Neural crest cell (in vitro differentiated cells): ENCODE measurements at regions not wholly inside any gene's neighbourhood (a gene's known extent, or its start where the extent isn't known, plus 50 kb on each side); places are given as distances from the start of the nearest gene placed in this dataset.
"Not testable (repeated sequence)": the region's sequence is repeated elsewhere in the genome, so short reads cannot be mapped to it uniquely, and the experiment has no call there.

ENCODE experiments used
- DNase-seq: peaks from one replicate; pipeline ENCODE4 v3.0.0; 2021; ENCODE audit warnings: low read depth, mixed read lengths, low spot score
- H3K27ac Mint-ChIP-seq: one replicate; pipeline ENCODE4 v1.8.0; 2021; ENCODE audit warnings: mild to moderate bottlenecking, mixed read lengths; ENCODE audit not compliant: unreplicated experiment
- H3K27me3 Mint-ChIP-seq: 2 replicates; pipeline ENCODE4 v1.8.0; 2021; ENCODE audit warnings: low read depth, mild to moderate bottlenecking, mixed read lengths
- H3K36me3 Mint-ChIP-seq: 2 replicates; pipeline ENCODE4 v1.8.0; 2021; ENCODE audit warnings: low read depth, mild to moderate bottlenecking, mixed read lengths
- H3K4me1 Mint-ChIP-seq: 2 replicates; pipeline ENCODE4 v1.8.0; 2021; ENCODE audit warnings: mixed read lengths
- H3K4me3 Mint-ChIP-seq: one replicate; pipeline ENCODE4 v1.8.0; 2021; ENCODE audit warnings: mild to moderate bottlenecking, mixed read lengths
- H3K9me3 Mint-ChIP-seq: 2 replicates; pipeline ENCODE4 v1.8.0; 2021; ENCODE audit warnings: mixed read lengths
- CTCF ChIP-seq: fragments of 200-600 bp; sonication (generic); conservative IDR thresholded peaks from 2 replicates; pipeline ENCODE4 v1.5.0; 2021; ENCODE audit warnings: antibody characterized with exemption, mild to moderate bottlenecking

- H3K4me1 Mint-ChIP-seq, result no peaks in the 10 kb centered on the region
- H3K9me3 Mint-ChIP-seq, result no peaks in the 10 kb centered on the region
- TF ChIP-seq CTCF, result no peak
- DNase-seq, result no peak
- no peak overlapping the region for H3K4me3 Mint-ChIP-seq
- H3K27me3 Mint-ChIP-seq, result no peaks in the 10 kb centered on the region
- H3K36me3 Mint-ChIP-seq, result no peaks in the 10 kb centered on the region
- H3K27ac Mint-ChIP-seq, result no peak overlapping the region
Observed at GRCh38 chr9:135379540-135380267, 99.9 kb upstream of the PPP1R26 start.

DNA sequence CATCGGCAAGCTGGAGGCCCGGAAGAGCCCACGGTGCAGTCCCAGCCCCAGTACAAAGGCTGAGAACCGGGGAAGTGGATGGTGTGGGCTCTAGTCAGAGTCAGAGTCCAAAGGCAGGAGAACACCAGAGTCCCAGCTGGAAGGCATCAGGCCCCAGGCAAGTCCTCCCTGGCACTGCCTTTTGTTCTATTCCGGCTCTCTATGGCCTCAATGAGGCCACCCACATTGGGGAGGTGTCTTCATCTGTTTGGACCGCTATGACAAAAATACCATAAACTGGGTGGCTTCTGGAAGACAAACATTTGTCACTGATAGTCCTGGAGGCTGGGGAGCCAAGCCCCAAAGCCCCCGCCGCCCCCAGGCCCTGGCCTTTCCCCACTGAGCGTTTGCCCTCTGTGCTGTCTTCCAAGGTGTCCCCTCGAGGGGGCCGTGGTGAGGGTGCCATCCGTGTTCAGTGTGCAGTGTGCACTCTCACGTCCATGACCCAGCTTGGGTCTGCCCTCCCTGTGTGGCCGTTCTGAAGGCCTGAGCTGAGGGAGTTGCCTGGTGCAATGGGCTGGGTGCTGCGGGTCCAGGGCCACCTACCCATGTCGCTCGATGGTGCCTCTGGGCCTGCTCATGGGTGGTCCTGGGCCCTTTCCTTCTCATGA lies 99.1 kb upstream of the PPP1R26 start:
- TF ChIP-seq CTCF, result no peak
- no peaks in the 10 kb centered on the region for H3K36me3 Mint-ChIP-seq
- H3K9me3 Mint-ChIP-seq, result no peaks in the 10 kb centered on the region
- no peak overlapping the region for H3K27ac Mint-ChIP-seq
- H3K4me3 Mint-ChIP-seq, result no peak overlapping the region
- no peak for DNase-seq
- H3K27me3 Mint-ChIP-seq, result no peaks in the 10 kb centered on the region
- H3K4me1 Mint-ChIP-seq, result no peaks in the 10 kb centered on the region

- no peak for TF ChIP-seq CTCF
- no peak overlapping the region for H3K4me3 Mint-ChIP-seq
- H3K27ac Mint-ChIP-seq, result peak overlapping the region; percentile 35
- H3K27me3 Mint-ChIP-seq, result no peaks in the 10 kb centered on the region
- H3K4me1 Mint-ChIP-seq, result no peaks in the 10 kb centered on the region
- no peak for DNase-seq
- no peaks in the 10 kb centered on the region for H3K9me3 Mint-ChIP-seq
- H3K36me3 Mint-ChIP-seq, result no peaks in the 10 kb centered on the region
Observed at GRCh38 chr9:135381762-135382310, 97.7 kb upstream of the PPP1R26 start.

DNA sequence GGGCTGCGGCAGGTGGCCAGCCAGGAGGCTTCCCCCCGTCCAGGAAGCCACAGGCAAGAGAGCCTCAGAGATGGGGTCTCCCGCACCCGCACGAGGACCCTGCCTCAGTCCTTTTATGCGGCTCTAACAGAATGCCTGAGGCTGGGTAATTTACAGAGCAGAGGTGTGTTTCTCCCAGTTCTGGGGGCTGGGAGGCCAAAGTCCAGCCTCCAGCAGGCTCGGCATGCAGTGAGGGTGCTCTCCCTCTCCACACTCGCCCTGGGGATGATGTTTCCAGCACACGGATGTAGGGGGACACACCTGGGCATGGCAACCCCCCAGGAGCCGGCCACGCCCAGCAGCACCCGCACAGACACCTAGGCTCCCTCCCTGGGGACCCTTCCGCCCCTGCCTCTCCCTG lies 95.4 kb upstream of the PPP1R26 start:
- Mint-ChIP-seq H3K9me3 (no peaks in the 10 kb centered on the region), H3K27ac (no peak overlapping the region)

DNA sequence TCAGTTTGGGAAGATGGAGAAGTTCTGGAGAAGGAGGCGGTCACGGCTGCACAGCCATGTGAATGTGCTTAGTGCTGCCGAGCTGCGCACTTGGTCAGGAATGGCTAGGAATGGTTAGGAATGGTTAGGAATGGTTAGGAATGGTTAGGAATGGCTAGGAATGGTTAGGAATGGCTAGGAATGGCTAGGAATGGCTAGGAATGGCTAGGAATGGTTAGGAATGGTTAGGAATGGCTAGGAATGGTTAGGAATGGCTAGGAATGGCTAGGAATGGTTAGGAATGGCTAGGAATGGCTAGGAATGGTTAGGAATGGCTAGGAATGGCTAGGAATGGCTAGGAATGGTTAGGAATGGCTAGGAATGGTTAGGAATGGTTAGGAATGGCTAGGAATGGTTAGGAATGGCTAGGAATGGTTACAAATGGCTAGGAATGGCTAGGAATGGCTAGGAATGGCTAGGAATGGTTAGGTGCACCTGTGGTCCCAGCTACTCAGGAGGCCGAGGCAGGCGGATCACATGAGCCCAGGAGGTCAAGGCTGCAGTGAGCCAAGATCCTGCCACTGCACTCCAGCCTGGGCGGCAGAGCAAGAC lies 94.7 kb upstream of the PPP1R26 start:
- H3K27me3 Mint-ChIP-seq, H3K4me1 Mint-ChIP-seq, H3K9me3 Mint-ChIP-seq, H3K4me3 Mint-ChIP-seq, H3K36me3 Mint-ChIP-seq, H3K27ac Mint-ChIP-seq, DNase-seq: not testable (repeated sequence)

More for the DNA sequence above, 95.4 kb upstream of the PPP1R26 start:
- Mint-ChIP-seq H3K36me3 (no peaks in the 10 kb centered on the region), H3K4me1 (no peaks in the 10 kb centered on the region), H3K4me3 (no peak overlapping the region), H3K27me3 (no peaks in the 10 kb centered on the region)
- DNase-seq, result no peak
- TF ChIP-seq CTCF, result no peak

DNA sequence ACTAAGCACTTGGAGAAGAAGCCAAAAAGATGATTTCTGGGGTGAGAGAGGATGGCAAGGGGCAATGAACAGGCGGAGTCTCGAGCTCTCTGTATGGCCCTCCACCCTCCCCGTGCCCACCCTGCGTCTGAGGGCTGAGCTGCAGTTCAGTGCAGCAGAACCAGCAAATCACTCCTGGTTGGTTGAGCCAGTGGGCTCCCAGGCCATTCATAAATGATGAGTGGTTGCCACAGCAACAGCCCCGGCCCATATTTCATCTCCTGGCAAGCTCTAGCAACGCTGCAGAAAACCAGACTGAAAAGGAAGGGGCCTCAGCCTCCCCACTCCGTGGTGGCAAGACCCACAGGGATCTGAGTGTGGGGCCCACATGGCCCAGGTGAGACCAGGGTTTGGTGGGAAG lies 93.8 kb upstream of the PPP1R26 start:
- Mint-ChIP-seq H3K9me3 (no peaks in the 10 kb centered on the region), H3K4me1 (peaks cover 3% of the 10 kb centered on the region), H3K27ac (peak overlapping the region; percentile 71), H3K27me3 (no peaks in the 10 kb centered on the region), H3K4me3 (no peak overlapping the region), H3K36me3 (no peaks in the 10 kb centered on the region)
- no peak for TF ChIP-seq CTCF
- DNase-seq, result no peak
